H1 (cell line): ENCODE measurements at regions not wholly inside any gene's neighbourhood (a gene's known extent, or its start where the extent isn't known, plus 50 kb on each side); places are given as distances from the start of the nearest gene placed in this dataset.

ENCODE experiments used
- CTCF ChIA-PET: fragments of 300-600 bp; sonication (Branson Sonifier 250); formaldehyde crosslinking; loops from one replicate; lab custom pipeline; 2021; ENCODE audit not compliant: partially characterized antibody; lab: Charles Lee
- POLR2A ChIA-PET: fragments of 300-600 bp; sonication (Branson Sonifier 250); formaldehyde crosslinking; loops from one replicate; lab custom pipeline; 2021; ENCODE audit warnings: inconsistent platforms; ENCODE audit not compliant: partially characterized antibody; lab: Charles Lee
- DNase-seq, 2 experiments: peaks; one replicate each; pipeline versions ENCODE4 v3.0.0 to v3.0.0-alpha.2; 2010 to 2022; ENCODE audit warnings: low spot score in 2 of 2, low read depth in 1 of 2, mixed read lengths in 1 of 2
- FAIRE-seq: peaks from 2 replicates; lab custom pipeline; 2011; peaks lifted over from hg19 to GRCh38; lab: Jason Lieb, UNC
- H2AFZ ChIP-seq: 2 replicates; pipeline ENCODE4 v1.8.1; 2012; ENCODE audit warnings: low read length, inconsistent platforms
- H2AK5ac ChIP-seq: 2 replicates; pipeline ENCODE4 v1.6.1; 2013; ENCODE audit warnings: low read depth, low read length
- H2BK120ac ChIP-seq: replicated peaks from 2 replicates; pipeline ENCODE3; 2013; ENCODE audit warnings: low read depth, low read length, inconsistent platforms
- H2BK12ac ChIP-seq: 2 replicates; pipeline ENCODE4 v1.6.1; 2013; ENCODE audit warnings: low read depth, low read length
- H2BK15ac ChIP-seq: 2 replicates; pipeline ENCODE4 v1.6.1; 2013; ENCODE audit warnings: low read length
- H2BK20ac ChIP-seq: 2 replicates; pipeline ENCODE4 v1.6.1; 2013; ENCODE audit warnings: low read length
- H2BK5ac ChIP-seq: 2 replicates; pipeline ENCODE4 v1.6.1; 2013; ENCODE audit warnings: low read depth, low read length
- H3K14ac ChIP-seq: 2 replicates; pipeline ENCODE4 v1.6.1; 2013; ENCODE audit warnings: inconsistent platforms; ENCODE audit not compliant: insufficient read length
- H3K18ac ChIP-seq: 2 replicates; pipeline ENCODE4 v1.6.1; 2013; ENCODE audit warnings: low read length; ENCODE audit errors: extremely low read depth
- H3K23ac ChIP-seq: 2 replicates; pipeline ENCODE4 v1.6.1; 2013; ENCODE audit warnings: inconsistent platforms; ENCODE audit not compliant: insufficient read length
- H3K23me2 ChIP-seq: 2 replicates; pipeline ENCODE4 v1.6.1; 2013; ENCODE audit warnings: low read depth, low read length
- H3K27ac ChIP-seq: 2 replicates; pipeline ENCODE4 v1.6.1; 2011; ENCODE audit warnings: low read depth, low read length, inconsistent platforms
- H3K27me3 ChIP-seq, 4 experiments: replicated peaks in 1 of 4; 1 replicate in 1 of 4; 2 replicates in 3 of 4; pipeline versions ENCODE4 v1.6.1 to v1.8.1; 2011 to 2013; ENCODE audit warnings: low read length in 3 of 4, mild to moderate bottlenecking in 3 of 4, inconsistent platforms in 2 of 4, mixed read lengths in 2 of 4, moderate library complexity in 1 of 4; ENCODE audit not compliant: control insufficient read depth in 3 of 4, insufficient read depth in 3 of 4; ENCODE audit errors: extremely low read depth in 1 of 4
- H3K36me3 ChIP-seq, 4 experiments: 2 replicates each; pipeline versions ENCODE4 v1.6.1 to v1.8.1; 2011 to 2013; ENCODE audit warnings: mild to moderate bottlenecking in 4 of 4, low read length in 3 of 4, moderate library complexity in 2 of 4, control low read depth in 1 of 4, inconsistent platforms in 1 of 4; ENCODE audit not compliant: insufficient read depth in 4 of 4, control insufficient read depth in 2 of 4
- H3K4ac ChIP-seq: replicated peaks from 2 replicates; pipeline ENCODE3; 2013; ENCODE audit warnings: low read length, low read depth, mixed read lengths, inconsistent platforms; ENCODE audit not compliant: insufficient read length
- H3K4me1 ChIP-seq, 4 experiments: replicated peaks in 1 of 4; 1 replicate in 1 of 4; 2 replicates in 3 of 4; pipeline versions ENCODE4 v1.6.1 to v1.8.1; 2011 to 2013; ENCODE audit warnings: low read length in 3 of 4, inconsistent platforms in 2 of 4, mixed read lengths in 1 of 4; ENCODE audit not compliant: insufficient read depth in 4 of 4, control insufficient read depth in 3 of 4
- H3K4me2 ChIP-seq, 2 experiments: 2 replicates each; pipeline versions ENCODE4 v1.6.1 to v1.8.1; 2011 to 2013; ENCODE audit warnings: low read depth in 2 of 2, low read length in 2 of 2, control low read depth in 1 of 2, inconsistent platforms in 1 of 2, mild to moderate bottlenecking in 1 of 2; ENCODE audit not compliant: insufficient read depth in 1 of 2
- H3K4me3 ChIP-seq, 4 experiments: fragments of 200-600, 300-600 bp in 1 of 4; sonication (generic), shearing (Covaris generic), sonication (Bioruptor Twin) in 1 of 4; 2 replicates each; pipeline versions ENCODE4 v1.5.1 to v1.8.1; 2011 to 2016; ENCODE audit warnings: low read length in 4 of 4, low read depth in 3 of 4, control low read depth in 2 of 4, inconsistent platforms in 2 of 4, mild to moderate bottlenecking in 2 of 4, mixed read lengths in 1 of 4, moderate library complexity in 1 of 4; ENCODE audit not compliant: insufficient read depth in 2 of 4; ENCODE audit errors: extremely low read depth in 1 of 4
- H3K56ac ChIP-seq: replicated peaks from 2 replicates; pipeline ENCODE3; 2013; ENCODE audit warnings: low read depth, mild to moderate bottlenecking, mixed read lengths, low read length, inconsistent platforms; ENCODE audit not compliant: insufficient read length
- H3K79me1 ChIP-seq: 2 replicates; pipeline ENCODE4 v1.6.1; 2013; ENCODE audit warnings: low read depth, low read length, control low read depth
- H3K79me2 ChIP-seq, 2 experiments: 2 replicates each; pipeline versions ENCODE4 v1.6.1 to v1.8.1; 2012 to 2013; ENCODE audit warnings: low read length in 2 of 2, mild to moderate bottlenecking in 2 of 2, inconsistent platforms in 1 of 2; ENCODE audit not compliant: insufficient read depth in 2 of 2, control insufficient read depth in 1 of 2
- H3K9ac ChIP-seq, 4 experiments: replicated peaks in 1 of 4; 1 replicate in 1 of 4; 2 replicates in 3 of 4; pipeline versions ENCODE4 v1.6.1 to v1.8.1; 2011 to 2013; ENCODE audit warnings: low read depth in 3 of 4, low read length in 3 of 4, control low read depth in 2 of 4, mild to moderate bottlenecking in 2 of 4, moderate library complexity in 2 of 4, inconsistent platforms in 1 of 4; ENCODE audit errors: extremely low read depth in 1 of 4
- H3K9me3 ChIP-seq, 2 experiments: 2 replicates each; pipeline versions ENCODE4 v1.6.1 to v1.8.1; 2012 to 2013; ENCODE audit warnings: mild to moderate bottlenecking in 2 of 2, moderate library complexity in 2 of 2, control low read depth in 1 of 2, inconsistent platforms in 1 of 2, low read depth in 1 of 2, low read length in 1 of 2, mixed read lengths in 1 of 2; ENCODE audit not compliant: insufficient read depth in 2 of 2
- H4K20me1 ChIP-seq, 2 experiments: replicated peaks in 1 of 2; 2 replicates each; pipeline versions ENCODE3 to v1.8.1; 2011 to 2013; ENCODE audit warnings: inconsistent platforms in 2 of 2, low read length in 2 of 2, mild to moderate bottlenecking in 1 of 2; ENCODE audit not compliant: insufficient read depth in 2 of 2, control insufficient read depth in 1 of 2
- H4K5ac ChIP-seq: 2 replicates; pipeline ENCODE4 v1.6.1; 2013; ENCODE audit warnings: low read length, low read depth, mixed read lengths, inconsistent platforms; ENCODE audit not compliant: insufficient read length
- H4K8ac ChIP-seq: 2 replicates; pipeline ENCODE4 v1.8.0; 2013; ENCODE audit warnings: mild to moderate bottlenecking, moderate library complexity, low read length, inconsistent platforms; ENCODE audit not compliant: insufficient read depth; ENCODE audit errors: extremely low read depth
- H4K91ac ChIP-seq: replicated peaks from 2 replicates; pipeline ENCODE3; 2013; ENCODE audit warnings: low read length, mixed read lengths, inconsistent platforms; ENCODE audit not compliant: insufficient read length
- CREB1 ChIP-seq: IDR thresholded peaks from 2 replicates; pipeline ENCODE4 v1.6.1; 2012; ENCODE audit warnings: inconsistent platforms
- SP2 ChIP-seq: IDR thresholded peaks from 2 replicates; pipeline ENCODE4 v1.6.1; 2012; ENCODE audit warnings: mild to moderate bottlenecking, low read length, inconsistent platforms
- TAF7 ChIP-seq: optimal IDR thresholded peaks from 2 replicates; pipeline ENCODE3; 2011; ENCODE audit warnings: low read depth, mild to moderate bottlenecking, inconsistent platforms, low read length, moderate library complexity, borderline replicate concordance
- ZNF274 ChIP-seq: IDR thresholded peaks from 2 replicates; pipeline ENCODE4 v1.7.0; 2012; ENCODE audit warnings: low read length, borderline replicate concordance; ENCODE audit errors: extremely low read depth
- WGBS, 2 experiments: shearing (Covaris generic) in 1 of 2; methylation state at CpG; one replicate each; pipeline versions ENCODE4 v1.1.6 to v1.1.7; 2013 to 2015; ENCODE audit warnings: low lambda C conversion rate in 2 of 2, mixed read lengths in 2 of 2, inconsistent platforms in 1 of 2, low coverage in 1 of 2, missing lambda C conversion rate in 1 of 2; ENCODE audit not compliant: insufficient replicate concordance in 2 of 2, insufficient coverage in 1 of 2, insufficient read length in 1 of 2; ENCODE audit errors: extremely low coverage in 1 of 2, missing lambda C conversion rate in 1 of 2; 5-methylcytosine and 5-hydroxymethylcytosine counted together

GRCh38 chr2:187188783-187189631, 259.0 kb downstream of the CALCRL start:
- no peak overlapping the region for H3K14ac ChIP-seq
- no peak for FAIRE-seq
- H2BK5ac ChIP-seq = no peak overlapping the region
- H4K8ac ChIP-seq = no peak overlapping the region
- 93% methylated on average over 4 of the region's 4 CpGs; no CpG with 5 or more reads in 1 of the 2 experiments for WGBS, 2 experiments
- H3K18ac ChIP-seq = no peak overlapping the region
- no peak overlapping the region for H3K4me2 ChIP-seq
- H3K4ac ChIP-seq = no peak overlapping the region
- H2BK12ac ChIP-seq = no peak overlapping the region
- no peaks in the 10 kb centered on the region for H4K20me1 ChIP-seq
- CTCF ChIA-PET = interaction anchor here (0.6 to 1.2 kb wide), 2 partner anchors 15 to 41 kb away, joined by 4 read pairs; no protein-coding TSS in a partner anchor
- H2AK5ac ChIP-seq = no peak overlapping the region
- H4K5ac ChIP-seq = no peak overlapping the region
- no peaks in the 10 kb centered on the region for H3K36me3 ChIP-seq
- DNase-seq = no peak
- no peak overlapping the region for H3K23ac ChIP-seq
- no peak overlapping the region for H3K4me3 ChIP-seq
- H2BK20ac ChIP-seq = no peak overlapping the region
- TF ChIP-seq CREB1 = no peak
- no peak for TF ChIP-seq ZNF274
- TF ChIP-seq SP2 = no peak
- no peak for TF ChIP-seq TAF7
- H3K9me3 ChIP-seq = no peaks in the 10 kb centered on the region
- H3K9ac ChIP-seq = no peak overlapping the region
- H3K27me3 ChIP-seq = no peaks in the 10 kb centered on the region
- H2AFZ ChIP-seq = no peak overlapping the region
- no peaks in the 10 kb centered on the region for H3K23me2 ChIP-seq
- H3K79me1 ChIP-seq = no peaks in the 10 kb centered on the region
- H4K91ac ChIP-seq = no peak overlapping the region
- no peak overlapping the region for H3K56ac ChIP-seq
- no peaks in the 10 kb centered on the region for H3K4me1 ChIP-seq
- H3K79me2 ChIP-seq = no peaks in the 10 kb centered on the region
- no peak overlapping the region for H2BK120ac ChIP-seq
- H3K27ac ChIP-seq = no peak overlapping the region
- POLR2A ChIA-PET = no interaction called here
- H2BK15ac ChIP-seq = no peak overlapping the region
